Neural progenitor cell (in vitro differentiated cells): ENCODE measurements at regions not wholly inside any gene's neighbourhood (a gene's known extent, or its start where the extent isn't known, plus 50 kb on each side); places are given as distances from the start of the nearest gene placed in this dataset.

ENCODE experiments used
- DNase-seq: peaks from one replicate; pipeline ENCODE4 v3.0.0-alpha.2; 2016; ENCODE audit warnings: low spot score
- H2AFZ ChIP-seq: fragments of 200-600 bp; sonication (generic); replicated peaks from 2 replicates; pipeline ENCODE4 v1.6.1; 2016; ENCODE audit warnings: antibody characterized with exemption
- H3F3A ChIP-seq: fragments of 200-600 bp; sonication (generic); 2 replicates; pipeline ENCODE4 v1.6.1; 2016; ENCODE audit warnings: antibody characterized with exemption, low read depth
- H3K27ac ChIP-seq: fragments of 200-600 bp; sonication (generic); 2 replicates; pipeline ENCODE4 v1.5.1; 2016; ENCODE audit warnings: mild to moderate bottlenecking
- H3K27me3 ChIP-seq: fragments of 200-600 bp; sonication (generic); 2 replicates; pipeline ENCODE4 v1.6.1; 2016; ENCODE audit warnings: mild to moderate bottlenecking, moderate library complexity
- H3K36me3 ChIP-seq: fragments of 200-600 bp; sonication (generic); 2 replicates; pipeline ENCODE4 v1.5.1; 2016
- H3K4me1 ChIP-seq: fragments of 200-600 bp; sonication (generic); 2 replicates; pipeline ENCODE4 v1.6.1; 2016; ENCODE audit warnings: mixed run types
- H3K4me2 ChIP-seq: fragments of 200-600 bp; sonication (generic); 2 replicates; pipeline ENCODE4 v1.6.1; 2016
- H3K4me3 ChIP-seq: fragments of 200-600 bp; sonication (generic); 2 replicates; pipeline ENCODE4 v1.5.1; 2016
- H3K79me2 ChIP-seq: fragments of 200-600 bp; sonication (generic); 2 replicates; pipeline ENCODE4 v1.6.1; 2016; ENCODE audit warnings: low read depth
- H3K9ac ChIP-seq: fragments of 200-600 bp; sonication (generic); 2 replicates; pipeline ENCODE4 v1.6.1; 2016
- H3K9me3 ChIP-seq: fragments of 200-600 bp; sonication (generic); 2 replicates; pipeline ENCODE4 v1.5.1; 2016; ENCODE audit warnings: low read depth
- H4K20me1 ChIP-seq: fragments of 200-600 bp; sonication (generic); 2 replicates; pipeline ENCODE4 v1.6.1; 2016; ENCODE audit warnings: low read depth
- H3K27ac Mint-ChIP-seq: 3 replicates; pipeline ENCODE4 v1.8.0; 2021; ENCODE audit warnings: mixed read lengths
- H3K27me3 Mint-ChIP-seq: 2 replicates; pipeline ENCODE4 v1.8.0; 2022; ENCODE audit warnings: low read depth, mild to moderate bottlenecking, inconsistent platforms, moderate library complexity, mixed read lengths; ENCODE audit not compliant: insufficient read depth
- H3K36me3 Mint-ChIP-seq: 3 replicates; pipeline ENCODE4 v1.8.0; 2021; ENCODE audit warnings: mixed read lengths
- H3K4me1 Mint-ChIP-seq: 3 replicates; pipeline ENCODE4 v1.8.0; 2021; ENCODE audit warnings: mixed read lengths
- H3K4me3 Mint-ChIP-seq: 3 replicates; pipeline ENCODE4 v1.8.0; 2021; ENCODE audit warnings: mild to moderate bottlenecking, moderate library complexity, mixed read lengths
- H3K9me3 Mint-ChIP-seq: 3 replicates; pipeline ENCODE4 v1.8.0; 2020; ENCODE audit warnings: mixed read lengths
- CTCF ChIP-seq: fragments of 200-600 bp; sonication (generic); IDR thresholded peaks from 2 replicates; pipeline ENCODE4 v1.5.1; 2017; ENCODE audit warnings: antibody characterized with exemption, mild to moderate bottlenecking
- EZH2 ChIP-seq: fragments of 200-600 bp; sonication (generic); IDR thresholded peaks from 2 replicates; pipeline ENCODE4 v1.6.1; 2017; ENCODE audit warnings: antibody characterized with exemption, mild to moderate bottlenecking, moderate library complexity
- EZH2phosphoT487 ChIP-seq: fragments of 200-600 bp; sonication (generic); IDR thresholded peaks from 2 replicates; pipeline ENCODE4 v1.6.1; 2017; ENCODE audit warnings: antibody characterized with exemption

- H3K4me1 ChIP-seq, result no peaks in the 10 kb centered on the region
- no peaks in the 10 kb centered on the region for H3K79me2 ChIP-seq
- no peak overlapping the region for H3K4me2 ChIP-seq
- H3K9ac ChIP-seq, result no peak overlapping the region
- DNase-seq, result no peak
- H3K27ac Mint-ChIP-seq, result no peak overlapping the region
- no peak overlapping the region for H3K4me3 ChIP-seq
- H2AFZ ChIP-seq, result no peak overlapping the region
- H3F3A ChIP-seq, result no peaks in the 10 kb centered on the region
- no peak overlapping the region for H3K4me3 Mint-ChIP-seq
- H3K36me3 Mint-ChIP-seq, result no peaks in the 10 kb centered on the region
- TF ChIP-seq EZH2phosphoT487 (no peak), EZH2 (no peak), CTCF (no peak)
- no peak overlapping the region for H3K27ac ChIP-seq
- H3K9me3 Mint-ChIP-seq, result peaks cover 5% of the 10 kb centered on the region
- H3K27me3 Mint-ChIP-seq, result no peaks in the 10 kb centered on the region
- H3K36me3 ChIP-seq, result no peaks in the 10 kb centered on the region
- no peaks in the 10 kb centered on the region for H4K20me1 ChIP-seq
- H3K27me3 ChIP-seq, result no peaks in the 10 kb centered on the region
- no peaks in the 10 kb centered on the region for H3K9me3 ChIP-seq
- H3K4me1 Mint-ChIP-seq, result peaks cover 21% of the 10 kb centered on the region
Observed at GRCh38 chr3:150090006-150090405, 119.3 kb upstream of the PFN2 start.

GRCh38 chr3:150084128-150084527, 113.4 kb upstream of the PFN2 start:
- Histone ChIP-seq H3K4me2 (no peak overlapping the region), H2AFZ (no peak overlapping the region), H3K4me1 (peaks cover 12% of the 10 kb centered on the region), H4K20me1 (no peaks in the 10 kb centered on the region), H3K79me2 (no peaks in the 10 kb centered on the region), H3K27ac (no peak overlapping the region), H3K36me3 (no peaks in the 10 kb centered on the region), H3K9ac (no peak overlapping the region), H3K9me3 (no peaks in the 10 kb centered on the region), H3F3A (no peaks in the 10 kb centered on the region), H3K27me3 (no peaks in the 10 kb centered on the region), H3K4me3 (no peak overlapping the region)
- Mint-ChIP-seq H3K4me1 (peaks cover 39% of the 10 kb centered on the region), H3K36me3 (no peaks in the 10 kb centered on the region), H3K27me3 (peaks cover 4% of the 10 kb centered on the region), H3K4me3 (no peak overlapping the region), H3K27ac (no peak overlapping the region), H3K9me3 (peaks cover 5% of the 10 kb centered on the region)
- no peak for TF ChIP-seq EZH2
- TF ChIP-seq CTCF, result no peak
- TF ChIP-seq EZH2phosphoT487, result no peak
- no peak for DNase-seq

GRCh38 chr3:150083655-150084042, 113.0 kb upstream of the PFN2 start:
- no peak for DNase-seq
- Mint-ChIP-seq H3K4me3 (no peak overlapping the region), H3K4me1 (peaks cover 44% of the 10 kb centered on the region), H3K36me3 (no peaks in the 10 kb centered on the region), H3K27ac (no peak overlapping the region), H3K27me3 (peaks cover 4% of the 10 kb centered on the region), H3K9me3 (peaks cover 5% of the 10 kb centered on the region)
- H3K4me2 ChIP-seq, result no peak overlapping the region
- H3K9me3 ChIP-seq, result no peaks in the 10 kb centered on the region
- H3K36me3 ChIP-seq, result no peaks in the 10 kb centered on the region
- TF ChIP-seq EZH2 (no peak), CTCF (no peak), EZH2phosphoT487 (no peak)
- no peaks in the 10 kb centered on the region for H3K27me3 ChIP-seq
- no peak overlapping the region for H3K9ac ChIP-seq
- H3K79me2 ChIP-seq, result no peaks in the 10 kb centered on the region
- no peak overlapping the region for H2AFZ ChIP-seq
- peaks cover 12% of the 10 kb centered on the region for H3K4me1 ChIP-seq
- no peak overlapping the region for H3K4me3 ChIP-seq
- H4K20me1 ChIP-seq, result no peaks in the 10 kb centered on the region
- H3K27ac ChIP-seq, result no peak overlapping the region
- H3F3A ChIP-seq, result no peaks in the 10 kb centered on the region
